ENCODE measurements at regions not wholly inside any gene's neighbourhood (a gene's known extent, or its start where the extent isn't known, plus 50 kb on each side); places are given as distances from the start of the nearest gene placed in this dataset.
"Not testable (repeated sequence)": the region's sequence is repeated elsewhere in the genome, so short reads cannot be mapped to it uniquely, and the experiment has no call there.

DNA sequence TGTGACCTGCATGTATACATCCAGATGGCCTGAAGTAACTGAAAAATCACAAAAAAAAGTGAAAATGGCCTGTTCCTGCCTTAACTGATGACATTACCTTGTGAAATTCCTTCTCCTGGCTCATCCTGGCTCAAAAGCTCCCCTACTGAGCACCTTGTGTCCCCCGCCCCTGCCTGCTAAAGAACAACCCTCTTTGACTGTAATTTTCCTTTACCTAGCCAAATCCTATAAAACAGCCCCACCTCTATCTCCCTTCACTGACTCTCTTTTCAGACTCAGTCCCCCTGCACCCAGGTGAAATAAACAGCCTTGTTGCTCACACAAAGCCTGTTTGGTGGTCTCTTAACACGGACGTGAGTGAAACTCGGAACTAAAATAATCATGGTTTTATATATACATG is 1916.0 kb downstream of the C4orf33 start:
- TF ChIP-seq, protein P1, sequence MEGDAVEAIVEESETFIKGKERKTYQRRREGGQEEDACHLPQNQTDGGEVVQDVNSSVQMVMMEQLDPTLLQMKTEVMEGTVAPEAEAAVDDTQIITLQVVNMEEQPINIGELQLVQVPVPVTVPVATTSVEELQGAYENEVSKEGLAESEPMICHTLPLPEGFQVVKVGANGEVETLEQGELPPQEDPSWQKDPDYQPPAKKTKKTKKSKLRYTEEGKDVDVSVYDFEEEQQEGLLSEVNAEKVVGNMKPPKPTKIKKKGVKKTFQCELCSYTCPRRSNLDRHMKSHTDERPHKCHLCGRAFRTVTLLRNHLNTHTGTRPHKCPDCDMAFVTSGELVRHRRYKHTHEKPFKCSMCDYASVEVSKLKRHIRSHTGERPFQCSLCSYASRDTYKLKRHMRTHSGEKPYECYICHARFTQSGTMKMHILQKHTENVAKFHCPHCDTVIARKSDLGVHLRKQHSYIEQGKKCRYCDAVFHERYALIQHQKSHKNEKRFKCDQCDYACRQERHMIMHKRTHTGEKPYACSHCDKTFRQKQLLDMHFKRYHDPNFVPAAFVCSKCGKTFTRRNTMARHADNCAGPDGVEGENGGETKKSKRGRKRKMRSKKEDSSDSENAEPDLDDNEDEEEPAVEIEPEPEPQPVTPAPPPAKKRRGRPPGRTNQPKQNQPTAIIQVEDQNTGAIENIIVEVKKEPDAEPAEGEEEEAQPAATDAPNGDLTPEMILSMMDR (optimal IDR thresholded peaks at IDR 0.05 in 1 of 3, IDR thresholded peaks at IDR 0.05 in 1 of 3, conservative IDR thresholded peaks at IDR 0.05 in 1 of 3; ENCODE audit: extremely low read depth in 1 of 3, insufficient read depth in 2 of 3, low read length in 3 of 3): not testable (repeated sequence)
- TF ChIP-seq EZH2 (IDR thresholded peaks at IDR 0.05; ENCODE audit: low read length): not testable (repeated sequence)
